DND-41 (cell line): ENCODE measurements at regions not wholly inside any gene's neighbourhood (a gene's known extent, or its start where the extent isn't known, plus 50 kb on each side); places are given as distances from the start of the nearest gene placed in this dataset.

Source experiments
- ATAC-seq: fragments of 200-7000 bp; cut with Tn5 transposase; 3 replicates; pipeline ENCODE4 v1.9.1; 2021; ENCODE audit warnings: low read depth; ENCODE audit not compliant: insufficient read depth
- DNase-seq: peaks from one replicate; pipeline ENCODE4 v3.0.0-alpha.2; 2020
- H2AFZ ChIP-seq: 2 replicates; pipeline ENCODE4 v1.6.0; 2012; ENCODE audit warnings: low read depth, low read length
- H3K27ac ChIP-seq: 2 replicates; pipeline ENCODE4 v1.5.1; 2012; ENCODE audit warnings: low read length, inconsistent platforms
- H3K27me3 ChIP-seq: fragments of 200-600 bp; sonication (generic); 2 replicates; pipeline ENCODE4 v1.6.0; 2012; ENCODE audit warnings: low read length, mild to moderate bottlenecking, inconsistent platforms; ENCODE audit not compliant: insufficient read depth, poor library complexity
- H3K36me3 ChIP-seq: 2 replicates; pipeline ENCODE4 v1.5.1; 2012; ENCODE audit warnings: low read length, inconsistent platforms; ENCODE audit not compliant: insufficient read depth
- H3K4me1 ChIP-seq: 2 replicates; pipeline ENCODE4 v1.5.1; 2012; ENCODE audit warnings: mild to moderate bottlenecking, low read length; ENCODE audit not compliant: insufficient read depth
- H3K4me2 ChIP-seq: 2 replicates; pipeline ENCODE4 v1.6.0; 2012; ENCODE audit warnings: mild to moderate bottlenecking, moderate library complexity, low read length, inconsistent platforms; ENCODE audit not compliant: insufficient read depth
- H3K4me3 ChIP-seq, 2 experiments: fragments of 200-600 bp in 1 of 2; shearing (Covaris generic) in 1 of 2; 2 replicates each; pipeline ENCODE4 v1.5.1; 2012 to 2016; ENCODE audit warnings: inconsistent platforms in 2 of 2, low read length in 2 of 2, mild to moderate bottlenecking in 2 of 2, low read depth in 1 of 2, moderate library complexity in 1 of 2
- H3K79me2 ChIP-seq: 2 replicates; pipeline ENCODE4 v1.6.0; 2012; ENCODE audit warnings: low read length, inconsistent platforms; ENCODE audit not compliant: insufficient read depth
- H3K9ac ChIP-seq: 2 replicates; pipeline ENCODE4 v1.6.0; 2012; ENCODE audit warnings: low read depth, mild to moderate bottlenecking, inconsistent platforms, low read length, moderate library complexity
- H3K9me3 ChIP-seq: 2 replicates; pipeline ENCODE4 v1.5.1; 2012; ENCODE audit warnings: low read length, moderate library complexity, mild to moderate bottlenecking, inconsistent platforms; ENCODE audit not compliant: insufficient read depth, severe bottlenecking
- H4K20me1 ChIP-seq: 2 replicates; pipeline ENCODE4 v1.6.0; 2012; ENCODE audit warnings: low read length; ENCODE audit not compliant: insufficient read depth
- CTCF ChIP-seq: IDR thresholded peaks from 2 replicates; pipeline ENCODE4 v1.5.1; 2012; ENCODE audit warnings: borderline replicate concordance, low read length, moderate library complexity, mild to moderate bottlenecking; ENCODE audit not compliant: poor library complexity, severe bottlenecking; ENCODE audit errors: extremely low read depth
- EZH2 ChIP-seq: IDR thresholded peaks from 3 replicates; pipeline ENCODE4 v1.6.1; 2012; ENCODE audit warnings: borderline replicate concordance, low read depth, mild to moderate bottlenecking, moderate library complexity, low read length, inconsistent platforms; ENCODE audit not compliant: severe bottlenecking

- Histone ChIP-seq H3K27me3 (no peaks in the 10 kb centered on the region), H2AFZ (no peak overlapping the region), H3K4me2 (no peak overlapping the region), H3K4me1 (no peaks in the 10 kb centered on the region), H3K36me3 (no peaks in the 10 kb centered on the region), H3K4me3 (no peak overlapping the region), H3K79me2 (no peaks in the 10 kb centered on the region), H3K27ac (no peak overlapping the region), H4K20me1 (no peaks in the 10 kb centered on the region), H3K9ac (no peak overlapping the region), H3K9me3 (no peaks in the 10 kb centered on the region)
- no peak for ATAC-seq
- no peak for TF ChIP-seq CTCF
- TF ChIP-seq EZH2: no peak
- no peak for DNase-seq
Observed at GRCh38 chr4:136939781-136940180, 592.5 kb downstream of the PCDH18 start.

- Histone ChIP-seq H3K79me2 (no peaks in the 10 kb centered on the region), H3K4me3 (no peak overlapping the region), H4K20me1 (no peaks in the 10 kb centered on the region), H3K9ac (no peak overlapping the region), H3K4me1 (no peaks in the 10 kb centered on the region), H3K27ac (no peak overlapping the region), H3K36me3 (no peaks in the 10 kb centered on the region), H2AFZ (no peak overlapping the region), H3K27me3 (no peaks in the 10 kb centered on the region), H3K9me3 (no peaks in the 10 kb centered on the region), H3K4me2 (no peak overlapping the region)
- ATAC-seq (no peak), DNase-seq (no peak)
- TF ChIP-seq EZH2 (no peak), CTCF (no peak)
Observed at GRCh38 chr4:136935871-136936270, 596.4 kb downstream of the PCDH18 start.

- no peak overlapping the region for H3K4me3 ChIP-seq
- DNase-seq (no peak), ATAC-seq (no peak)
- no peak overlapping the region for H3K27ac ChIP-seq
- no peak for TF ChIP-seq EZH2
- no peak for TF ChIP-seq CTCF
- H3K36me3 ChIP-seq: no peaks in the 10 kb centered on the region
- H3K9ac ChIP-seq: no peak overlapping the region
- no peaks in the 10 kb centered on the region for H3K4me1 ChIP-seq
- no peaks in the 10 kb centered on the region for H4K20me1 ChIP-seq
- no peak overlapping the region for H2AFZ ChIP-seq
- H3K79me2 ChIP-seq: no peaks in the 10 kb centered on the region
- no peaks in the 10 kb centered on the region for H3K27me3 ChIP-seq
- no peak overlapping the region for H3K4me2 ChIP-seq
- no peaks in the 10 kb centered on the region for H3K9me3 ChIP-seq
Observed at GRCh38 chr4:136935305-136935704, 597.0 kb downstream of the PCDH18 start.

GRCh38 chr4:136934601-136935000, 597.7 kb downstream of the PCDH18 start:
- ATAC-seq (no peak), DNase-seq (no peak)

More at GRCh38 chr4:136934601-136935000, 597.7 kb downstream of the PCDH18 start:
- H3K36me3 ChIP-seq: no peaks in the 10 kb centered on the region
- H2AFZ ChIP-seq: no peak overlapping the region
- no peak overlapping the region for H3K4me3 ChIP-seq
- no peaks in the 10 kb centered on the region for H3K9me3 ChIP-seq
- TF ChIP-seq EZH2 (no peak), CTCF (no peak)
- H4K20me1 ChIP-seq: no peaks in the 10 kb centered on the region
- H3K9ac ChIP-seq: no peak overlapping the region
- H3K27me3 ChIP-seq: no peaks in the 10 kb centered on the region
- H3K4me2 ChIP-seq: no peak overlapping the region
- H3K79me2 ChIP-seq: no peaks in the 10 kb centered on the region
- H3K27ac ChIP-seq: no peak overlapping the region
- H3K4me1 ChIP-seq: no peaks in the 10 kb centered on the region
